Activated CD4-positive, alpha-beta memory T cell treated with anti-CD3 and anti-CD28 coated beads for 36 hours (primary cell): ENCODE measurements at regions not wholly inside any gene's neighbourhood (a gene's known extent, or its start where the extent isn't known, plus 50 kb on each side); places are given as distances from the start of the nearest gene placed in this dataset.

ENCODE experiments used
- CTCF ChIA-PET: fragments of 350-600 bp; sonication (Branson Sonifier 250); formaldehyde crosslinking; loops from one replicate; lab custom pipeline; 2021; ENCODE audit warnings: antibody characterized with exemption, inconsistent platforms; lab: Charles Lee
- POLR2A ChIA-PET: fragments of 350-600 bp; sonication (Branson Sonifier 250); formaldehyde crosslinking; loops from one replicate; lab custom pipeline; 2021; ENCODE audit warnings: antibody characterized with exemption; lab: Charles Lee
- DNase-seq: peaks from one replicate; pipeline ENCODE4 v3.0.0-alpha.2; 2020
- H3K27ac Mint-ChIP-seq: one replicate; pipeline ENCODE4 v1.8.0; 2021; ENCODE audit warnings: mixed read lengths
- H3K27me3 Mint-ChIP-seq: one replicate; pipeline ENCODE4 v1.8.0; 2021; ENCODE audit warnings: mixed read lengths
- H3K36me3 Mint-ChIP-seq: one replicate; pipeline ENCODE4 v1.8.0; 2021; ENCODE audit warnings: mixed read lengths
- H3K4me1 Mint-ChIP-seq: one replicate; pipeline ENCODE4 v1.8.0; 2021; ENCODE audit warnings: low read depth, mixed read lengths
- H3K4me3 Mint-ChIP-seq: one replicate; pipeline ENCODE4 v1.8.0; 2021; ENCODE audit warnings: mild to moderate bottlenecking, mixed read lengths
- H3K9me3 Mint-ChIP-seq: one replicate; pipeline ENCODE4 v1.8.0; 2021; ENCODE audit warnings: mixed read lengths
- intact Hi-C: fragments of 100-400 bp; cut with micrococcal nuclease; formaldehyde crosslinking; loops from one replicate; pipeline ENCODE4 v1.15.1; 2023

GRCh38 chr4:171676555-171677215 is 136.5 kb upstream of the GALNTL6 start:
- Mint-ChIP-seq H3K9me3 (peaks cover 4% of the 10 kb centered on the region), H3K27ac (no peak overlapping the region), H3K4me1 (no peaks in the 10 kb centered on the region), H3K4me3 (no peak overlapping the region), H3K27me3 (no peaks in the 10 kb centered on the region), H3K36me3 (no peaks in the 10 kb centered on the region)
- intact Hi-C loops: no loop called here
- DNase-seq: no peak
- ChIA-PET CTCF (no interaction called here), POLR2A (no interaction called here)

- no peak overlapping the region for H3K4me3 Mint-ChIP-seq
- no peaks in the 10 kb centered on the region for H3K36me3 Mint-ChIP-seq
- no peaks in the 10 kb centered on the region for H3K4me1 Mint-ChIP-seq
- CTCF ChIA-PET: no interaction called here
- H3K27ac Mint-ChIP-seq: no peak overlapping the region
- intact Hi-C loops: no loop called here
- no peak for DNase-seq
- H3K9me3 Mint-ChIP-seq: peaks cover 4% of the 10 kb centered on the region
- POLR2A ChIA-PET: no interaction called here
- H3K27me3 Mint-ChIP-seq: no peaks in the 10 kb centered on the region
Observed at GRCh38 chr4:171674781-171675180, 138.4 kb upstream of the GALNTL6 start.

GRCh38 chr4:171668403-171668802 is 144.8 kb upstream of the GALNTL6 start:
- H3K4me1 Mint-ChIP-seq: no peaks in the 10 kb centered on the region
- H3K4me3 Mint-ChIP-seq: no peak overlapping the region
- ChIA-PET POLR2A (no interaction called here), CTCF (no interaction called here)
- H3K9me3 Mint-ChIP-seq: no peaks in the 10 kb centered on the region
- no peak overlapping the region for H3K27ac Mint-ChIP-seq
- no peaks in the 10 kb centered on the region for H3K27me3 Mint-ChIP-seq
- intact Hi-C loops: no loop called here
- no peaks in the 10 kb centered on the region for H3K36me3 Mint-ChIP-seq
- DNase-seq: no peak

- ChIA-PET CTCF (no interaction called here), POLR2A (no interaction called here)
- no peaks in the 10 kb centered on the region for H3K36me3 Mint-ChIP-seq
- H3K4me1 Mint-ChIP-seq: no peaks in the 10 kb centered on the region
- no peaks in the 10 kb centered on the region for H3K9me3 Mint-ChIP-seq
- no peak overlapping the region for H3K27ac Mint-ChIP-seq
- no peak for DNase-seq
- no peak overlapping the region for H3K4me3 Mint-ChIP-seq
- intact Hi-C loops: no loop called here
- no peaks in the 10 kb centered on the region for H3K27me3 Mint-ChIP-seq
Observed at GRCh38 chr4:171667906-171668305, 145.3 kb upstream of the GALNTL6 start.

GRCh38 chr4:171651071-171651470 is 162.1 kb upstream of the GALNTL6 start:
- Mint-ChIP-seq H3K27ac (no peak overlapping the region), H3K36me3 (no peaks in the 10 kb centered on the region), H3K4me1 (no peaks in the 10 kb centered on the region), H3K4me3 (no peak overlapping the region), H3K9me3 (peaks cover 10% of the 10 kb centered on the region), H3K27me3 (no peaks in the 10 kb centered on the region)
- intact Hi-C loops: no loop called here
- DNase-seq: no peak
- ChIA-PET POLR2A (no interaction called here), CTCF (no interaction called here)

- ChIA-PET POLR2A (no interaction called here), CTCF (no interaction called here)
- Mint-ChIP-seq H3K4me3 (no peak overlapping the region), H3K27ac (no peak overlapping the region), H3K36me3 (no peaks in the 10 kb centered on the region), H3K27me3 (no peaks in the 10 kb centered on the region), H3K9me3 (peaks cover 10% of the 10 kb centered on the region), H3K4me1 (no peaks in the 10 kb centered on the region)
- DNase-seq: no peak
- intact Hi-C loops: no loop called here
Observed at GRCh38 chr4:171650543-171650942, 162.7 kb upstream of the GALNTL6 start.

GRCh38 chr4:171648926-171649325 is 164.3 kb upstream of the GALNTL6 start:
- intact Hi-C loops: no loop called here
- POLR2A ChIA-PET: no interaction called here
- no peak overlapping the region for H3K27ac Mint-ChIP-seq

GRCh38 chr4:171646984-171647383 is 166.2 kb upstream of the GALNTL6 start:
- H3K4me1 Mint-ChIP-seq: no peaks in the 10 kb centered on the region
- no peak overlapping the region for H3K4me3 Mint-ChIP-seq
- intact Hi-C loops: no loop called here
- no peak for DNase-seq
- no peaks in the 10 kb centered on the region for H3K36me3 Mint-ChIP-seq
- H3K9me3 Mint-ChIP-seq: peaks cover 6% of the 10 kb centered on the region
- CTCF ChIA-PET: no interaction called here
- H3K27ac Mint-ChIP-seq: no peak overlapping the region
- POLR2A ChIA-PET: interaction anchor here (1.1 kb wide), 1 partner anchor 54 kb away, joined by 3 read pairs; no protein-coding TSS in a partner anchor
- no peaks in the 10 kb centered on the region for H3K27me3 Mint-ChIP-seq

More at GRCh38 chr4:171648926-171649325, 164.3 kb upstream of the GALNTL6 start:
- no peak for DNase-seq
- no peak overlapping the region for H3K4me3 Mint-ChIP-seq
- no peaks in the 10 kb centered on the region for H3K36me3 Mint-ChIP-seq
- H3K9me3 Mint-ChIP-seq: peaks cover 10% of the 10 kb centered on the region
- no peaks in the 10 kb centered on the region for H3K27me3 Mint-ChIP-seq
- CTCF ChIA-PET: no interaction called here
- H3K4me1 Mint-ChIP-seq: no peaks in the 10 kb centered on the region

GRCh38 chr4:171644430-171645057 is 168.7 kb upstream of the GALNTL6 start:
- Mint-ChIP-seq H3K36me3 (no peaks in the 10 kb centered on the region), H3K4me1 (no peaks in the 10 kb centered on the region), H3K9me3 (peaks cover 2% of the 10 kb centered on the region), H3K27me3 (no peaks in the 10 kb centered on the region), H3K27ac (no peak overlapping the region), H3K4me3 (no peak overlapping the region)
- intact Hi-C loops: no loop called here
- no peak for DNase-seq
- POLR2A ChIA-PET: no interaction called here
- CTCF ChIA-PET: no interaction called here

- intact Hi-C loops: no loop called here
- ChIA-PET CTCF (no interaction called here), POLR2A (no interaction called here)
- Mint-ChIP-seq H3K36me3 (no peaks in the 10 kb centered on the region), H3K27ac (no peak overlapping the region), H3K9me3 (peaks cover 2% of the 10 kb centered on the region), H3K4me1 (no peaks in the 10 kb centered on the region), H3K27me3 (no peaks in the 10 kb centered on the region), H3K4me3 (no peak overlapping the region)
- no peak for DNase-seq
Observed at GRCh38 chr4:171639540-171639939, 173.7 kb upstream of the GALNTL6 start.

- ChIA-PET POLR2A (no interaction called here), CTCF (interaction anchor here (0.8 kb wide), 1 partner anchor 1713 kb away, joined by 3 read pairs; no protein-coding TSS in a partner anchor)
- no peaks in the 10 kb centered on the region for H3K4me1 Mint-ChIP-seq
- intact Hi-C loops: no loop called here
- H3K27me3 Mint-ChIP-seq: no peaks in the 10 kb centered on the region
- no peak overlapping the region for H3K4me3 Mint-ChIP-seq
- no peak overlapping the region for H3K27ac Mint-ChIP-seq
- no peak for DNase-seq
- no peaks in the 10 kb centered on the region for H3K36me3 Mint-ChIP-seq
- H3K9me3 Mint-ChIP-seq: no peaks in the 10 kb centered on the region
Observed at GRCh38 chr4:171636606-171637005, 176.6 kb upstream of the GALNTL6 start.

GRCh38 chr4:171629737-171630136 is 183.5 kb upstream of the GALNTL6 start:
- DNase-seq: no peak
- Mint-ChIP-seq H3K27me3 (no peaks in the 10 kb centered on the region), H3K27ac (no peak overlapping the region), H3K4me1 (no peaks in the 10 kb centered on the region), H3K9me3 (peaks cover 12% of the 10 kb centered on the region), H3K4me3 (no peak overlapping the region), H3K36me3 (no peaks in the 10 kb centered on the region)
- CTCF ChIA-PET: no interaction called here
- intact Hi-C loops: no loop called here
- POLR2A ChIA-PET: no interaction called here

- intact Hi-C loops: no loop called here
- Mint-ChIP-seq H3K36me3 (no peaks in the 10 kb centered on the region), H3K4me3 (no peak overlapping the region), H3K4me1 (no peaks in the 10 kb centered on the region), H3K27me3 (no peaks in the 10 kb centered on the region), H3K9me3 (peaks cover 12% of the 10 kb centered on the region), H3K27ac (no peak overlapping the region)
- POLR2A ChIA-PET: no interaction called here
- no peak for DNase-seq
- CTCF ChIA-PET: no interaction called here
Observed at GRCh38 chr4:171629182-171629581, 184.0 kb upstream of the GALNTL6 start.
